Stimulated activated CD8-positive, alpha-beta memory T cell treated with anti-CD3 and anti-CD28 coated beads, Interleukin-7, amount 100 ng/mL, for 24 hours (primary cell): ENCODE measurements at regions not wholly inside any gene's neighbourhood (a gene's known extent, or its start where the extent isn't known, plus 50 kb on each side); places are given as distances from the start of the nearest gene placed in this dataset.
"Not testable (repeated sequence)": the region's sequence is repeated elsewhere in the genome, so short reads cannot be mapped to it uniquely, and the experiment has no call there.

ENCODE experiments used
- DNase-seq: peaks from one replicate; pipeline ENCODE4 v3.0.0-alpha.2; 2020; ENCODE audit warnings: low read depth

DNA sequence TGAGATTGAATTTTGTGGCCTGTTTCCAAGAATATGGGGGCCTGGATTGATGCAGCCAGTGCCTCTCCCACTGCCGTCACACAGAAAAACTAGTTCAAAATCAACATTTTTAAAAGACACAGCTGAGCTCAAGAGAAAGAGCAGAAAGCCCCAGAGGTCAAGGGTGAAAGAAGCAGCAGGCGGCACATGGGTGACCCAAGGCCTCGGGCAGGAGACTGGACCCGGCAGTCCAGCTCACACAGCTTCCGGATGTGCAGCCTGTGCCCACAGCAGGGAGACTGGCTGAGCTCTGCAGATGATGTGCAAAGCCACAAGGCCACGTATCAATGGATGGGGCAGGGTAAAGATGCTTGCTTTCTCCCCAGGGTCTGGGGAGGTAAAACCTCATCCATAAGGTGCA, 50.4 kb upstream of the RNF32 start:
- no peak for DNase-seq

DNA sequence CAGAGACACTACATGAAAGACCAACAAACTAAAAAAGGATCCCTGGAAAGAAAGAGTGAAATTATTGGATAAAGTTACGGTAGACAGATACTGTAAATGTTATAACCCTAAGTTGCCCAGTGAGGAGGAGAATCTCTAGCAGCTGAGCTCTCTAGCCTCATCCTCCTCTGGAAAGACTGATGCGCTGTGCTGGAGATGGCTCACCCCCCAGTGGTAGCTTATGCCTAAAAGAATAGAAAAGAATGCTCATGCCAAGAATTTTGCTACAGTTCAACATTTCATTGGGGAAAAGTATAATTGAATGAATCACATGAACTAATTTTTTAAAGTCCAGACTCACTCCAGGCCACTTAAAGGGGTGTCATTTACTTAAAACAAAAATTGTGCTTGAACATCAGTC, 50.8 kb upstream of the RNF32 start:
- no peak for DNase-seq

DNA sequence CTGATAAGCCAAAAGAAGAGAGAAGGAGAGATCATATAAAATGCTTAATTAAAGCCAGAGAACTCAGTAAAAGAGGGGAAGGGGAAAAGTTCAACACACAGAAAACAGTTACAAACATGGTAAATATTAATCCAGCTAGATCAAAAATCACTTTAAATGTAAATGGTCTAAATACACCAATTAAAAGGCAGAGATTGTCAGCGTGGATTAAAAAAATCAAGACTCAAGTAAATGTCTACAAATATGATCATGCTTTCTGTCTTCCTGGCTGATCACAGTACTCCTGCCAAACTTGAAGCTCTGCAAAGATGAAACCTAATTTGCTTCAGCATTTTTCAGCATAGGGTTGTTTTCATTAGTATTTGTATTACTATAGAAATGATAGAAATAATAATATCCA, 54.6 kb upstream of the RNF32 start:
- no peak for DNase-seq

DNA sequence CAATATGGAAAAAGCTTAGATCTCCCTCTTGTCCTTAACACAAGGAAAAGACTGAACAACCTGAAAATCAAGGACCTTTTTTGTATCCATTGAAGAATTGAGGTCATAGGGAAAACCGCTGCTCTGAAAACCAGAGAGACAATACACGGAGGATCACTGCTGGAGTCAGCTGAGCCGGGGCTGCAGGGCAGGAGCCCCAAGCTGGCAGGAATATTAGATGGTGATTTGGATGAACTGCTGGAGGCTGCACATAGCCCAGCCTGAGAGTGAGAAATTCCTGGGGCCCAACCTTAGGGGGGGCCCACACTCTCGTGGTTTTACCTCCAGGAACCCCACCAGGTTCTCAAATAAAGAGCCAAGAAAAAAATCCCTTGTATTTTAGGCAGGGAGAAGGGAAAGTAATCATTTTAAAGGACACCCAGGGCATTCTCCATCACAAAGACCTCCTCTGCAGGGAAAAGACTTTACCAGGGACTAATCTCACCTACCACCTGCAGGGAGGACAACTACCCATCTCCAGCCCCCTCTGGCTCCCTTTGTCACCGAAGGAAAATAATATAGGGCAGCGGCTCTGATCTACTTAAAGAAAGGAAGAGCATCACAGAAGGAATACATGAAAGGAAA, 55.4 kb upstream of the RNF32 start:
- no peak for DNase-seq

DNA sequence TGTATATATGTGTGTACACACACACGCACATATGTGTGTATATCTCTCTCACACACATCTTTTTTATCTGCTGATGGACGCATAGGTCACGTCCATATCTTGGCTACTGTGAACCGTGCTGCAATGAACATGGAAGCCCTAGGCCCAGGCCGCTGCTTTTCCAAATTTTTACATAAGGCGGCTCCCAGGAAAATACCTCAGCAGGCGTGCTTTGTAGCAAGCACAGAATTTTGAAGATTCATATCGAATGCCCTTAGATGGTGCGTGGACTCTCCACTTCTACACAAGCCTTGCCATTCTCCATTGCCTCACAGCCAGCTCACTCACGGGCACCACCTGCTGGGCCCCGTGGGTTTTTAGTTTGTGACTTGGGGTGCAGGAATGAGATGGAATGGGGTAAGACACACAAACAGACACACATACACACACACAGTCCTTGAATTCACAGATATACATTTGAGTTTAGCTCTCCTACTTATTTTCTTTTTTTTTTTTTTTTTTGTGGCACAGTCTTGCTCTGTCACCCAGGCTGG, 57.9 kb upstream of the RNF32 start:
- DNase-seq: no peak

DNA sequence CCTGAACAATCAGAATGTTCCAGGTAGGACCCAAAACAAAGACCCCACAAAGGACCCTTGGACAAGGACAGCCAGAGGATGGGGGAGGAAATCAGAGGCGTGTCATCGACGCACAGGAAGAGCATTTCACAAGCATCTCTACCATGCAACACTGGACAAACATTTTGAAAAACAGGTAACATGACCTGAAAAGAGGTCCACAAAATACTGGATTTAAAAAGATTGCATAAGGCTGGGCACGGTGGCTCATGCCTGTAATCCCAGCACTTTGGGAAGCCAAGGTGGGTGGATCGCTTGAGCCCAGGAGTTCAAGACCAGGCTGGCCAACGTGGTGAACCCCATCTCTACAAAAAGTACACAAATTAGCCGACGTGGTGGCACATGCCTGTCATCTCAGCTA, 60.5 kb upstream of the RNF32 start:
- no peak for DNase-seq

DNA sequence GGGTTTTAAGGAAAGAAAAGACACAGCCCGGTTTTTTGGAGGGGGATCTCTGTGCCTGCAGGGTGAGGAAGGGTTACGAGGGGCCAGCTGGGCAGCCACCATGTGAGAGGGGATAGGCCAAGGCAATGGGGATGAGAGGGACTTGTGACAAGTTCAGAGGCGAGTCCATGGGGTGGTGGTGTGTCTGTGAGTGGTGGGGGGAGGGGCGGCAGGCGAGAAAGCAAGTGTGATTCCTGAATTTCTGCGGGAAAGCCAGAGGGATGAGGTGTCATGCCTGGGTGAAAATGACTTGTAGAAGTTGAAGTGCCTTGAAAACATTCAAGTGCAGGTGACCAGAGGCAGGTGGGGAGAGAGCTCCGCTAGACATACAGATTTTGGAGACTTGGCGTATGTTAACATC, 61.0 kb upstream of the RNF32 start:
- no peak for DNase-seq

DNA sequence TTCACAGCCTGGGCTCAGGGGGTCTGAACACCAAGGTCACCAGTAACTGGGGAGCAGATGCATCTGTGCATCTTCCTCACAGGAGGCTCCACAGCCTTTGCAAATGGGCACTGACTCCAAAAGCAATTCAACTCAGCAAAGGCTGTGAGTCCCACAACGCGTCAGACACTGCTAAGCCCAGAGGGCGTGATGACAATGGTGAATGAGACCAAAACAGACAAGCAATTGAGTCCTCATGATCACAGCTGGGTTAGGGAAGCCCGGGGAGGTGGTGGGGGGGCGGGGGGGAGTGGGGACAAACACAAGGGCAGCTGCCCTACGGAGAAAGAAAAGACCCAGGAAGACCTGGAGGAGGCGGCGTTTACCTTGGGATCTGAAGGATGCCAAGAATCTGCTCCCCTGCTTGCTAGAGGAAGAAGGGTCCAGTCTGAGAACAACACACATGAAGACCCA, 61.6 kb upstream of the RNF32 start:
- DNase-seq: no peak

DNA sequence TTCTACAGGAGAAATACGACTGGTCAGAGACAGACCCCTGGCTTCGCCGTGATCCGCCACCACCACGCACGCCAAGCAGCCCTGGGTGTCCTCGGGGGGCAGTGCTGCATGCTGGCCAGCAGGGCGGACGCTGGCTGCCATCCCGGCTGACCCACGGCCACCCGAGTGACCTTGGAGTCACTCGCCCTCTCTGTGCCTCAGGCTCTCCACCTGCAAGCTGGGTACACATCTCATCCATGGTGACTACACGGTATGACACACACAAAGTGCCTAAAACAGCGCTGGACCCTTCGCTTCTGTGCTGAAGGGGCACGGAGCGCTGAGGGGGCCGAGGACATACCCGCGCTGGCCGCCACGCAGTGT, 62.0 kb upstream of the RNF32 start:
- no peak for DNase-seq

DNA sequence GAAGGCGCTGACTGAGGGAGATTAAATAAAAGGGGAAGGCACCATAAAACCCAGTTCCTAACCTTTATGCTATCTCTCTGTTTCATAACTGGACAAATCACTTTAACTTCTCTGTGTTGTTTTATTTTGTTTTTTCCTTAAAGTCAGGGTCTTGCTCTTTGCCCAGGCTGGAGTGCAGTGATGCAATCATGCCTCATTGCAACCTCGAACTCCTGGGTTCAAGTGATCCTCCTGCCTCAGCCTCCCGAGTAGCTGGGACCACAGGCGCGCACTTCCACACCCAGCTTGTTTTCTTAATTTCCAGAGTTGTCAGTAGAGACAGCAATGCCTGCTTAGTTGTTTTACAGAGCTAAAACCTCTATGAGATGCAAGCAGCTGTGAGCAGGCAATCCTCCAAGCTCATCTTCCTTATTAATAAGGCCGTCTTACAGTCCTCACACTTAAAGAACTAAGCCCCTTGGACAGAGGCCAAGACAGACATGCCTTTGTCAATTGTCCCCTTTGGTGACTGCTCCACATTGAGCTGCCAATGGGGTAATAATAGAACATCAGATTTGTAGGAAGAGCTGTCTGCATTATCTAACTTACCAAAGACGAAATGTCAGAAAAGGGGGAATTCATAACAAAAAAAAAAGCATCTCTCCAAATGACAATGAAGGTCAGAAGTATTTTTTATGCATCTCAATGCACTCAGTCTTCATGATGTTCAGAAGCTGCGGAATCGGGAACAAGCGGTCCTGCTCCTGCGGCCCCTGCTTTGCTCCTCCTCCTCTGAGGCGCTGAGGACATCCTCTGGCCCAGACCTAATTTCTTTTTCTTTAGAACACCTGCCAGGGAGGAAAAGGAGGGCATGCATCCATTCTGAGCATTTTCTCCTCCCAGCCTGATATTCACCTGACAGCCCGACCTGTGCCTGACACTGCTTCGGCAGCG, 62.7 kb upstream of the RNF32 start:
- no peak for DNase-seq

DNA sequence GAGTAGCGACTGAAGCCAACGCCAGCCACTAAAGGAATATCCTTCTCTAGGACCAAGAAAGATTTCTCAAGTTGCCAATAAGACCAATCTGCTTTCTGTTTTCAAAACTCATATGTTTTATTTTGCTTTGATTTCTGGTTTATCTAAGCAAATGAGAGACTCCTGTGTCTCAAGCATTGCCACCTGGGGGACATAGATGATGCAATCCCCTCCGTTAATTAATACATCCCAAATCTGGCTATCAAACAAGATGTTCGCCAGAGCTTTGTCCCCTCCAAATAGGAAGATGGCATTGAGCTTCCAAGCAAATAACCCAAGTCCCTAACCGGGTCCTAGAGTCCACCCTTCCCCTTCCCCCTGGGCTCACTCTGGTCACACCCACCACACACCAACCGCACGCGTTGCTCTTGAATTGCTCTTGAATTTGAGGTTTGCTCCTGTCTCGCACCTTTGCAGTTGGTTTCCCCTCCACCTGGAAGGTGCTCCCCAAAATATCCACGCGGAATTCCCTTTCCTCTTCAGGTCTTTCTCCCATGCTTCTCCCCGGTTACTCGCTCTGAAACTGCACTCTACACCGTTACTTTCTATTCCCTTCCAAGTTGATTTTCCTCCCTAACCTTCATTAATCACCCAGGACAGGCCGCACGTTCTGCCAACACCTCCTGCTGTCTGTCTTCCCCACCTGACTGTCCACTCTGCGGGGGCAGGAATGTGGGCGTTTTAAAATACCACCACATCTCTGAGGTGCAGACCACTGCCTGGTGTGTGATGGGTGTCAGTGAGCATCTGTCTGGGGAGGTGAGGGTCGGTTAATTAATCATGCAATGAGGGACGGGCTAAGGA, 64.1 kb upstream of the RNF32 start:
- DNase-seq: no peak

DNA sequence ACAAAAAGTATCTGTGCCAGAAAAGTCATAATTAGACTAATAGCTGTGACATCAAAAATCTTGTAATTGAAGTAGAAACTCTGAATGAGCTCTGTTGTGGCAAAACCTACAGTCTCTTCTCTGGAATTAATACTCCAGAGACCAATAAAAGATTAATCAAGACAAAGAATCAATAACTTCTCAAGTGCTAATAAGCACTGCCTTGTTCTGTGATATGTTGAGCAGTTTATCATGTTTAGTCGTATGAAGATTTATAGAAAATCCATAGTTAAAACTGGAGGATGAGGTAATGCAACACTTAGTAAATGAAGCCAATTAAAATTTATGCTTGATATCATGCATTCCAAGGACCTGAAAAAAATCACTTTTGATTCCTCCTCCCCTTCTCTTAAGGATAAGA, 72.3 kb upstream of the RNF32 start:
- no peak for DNase-seq

DNA sequence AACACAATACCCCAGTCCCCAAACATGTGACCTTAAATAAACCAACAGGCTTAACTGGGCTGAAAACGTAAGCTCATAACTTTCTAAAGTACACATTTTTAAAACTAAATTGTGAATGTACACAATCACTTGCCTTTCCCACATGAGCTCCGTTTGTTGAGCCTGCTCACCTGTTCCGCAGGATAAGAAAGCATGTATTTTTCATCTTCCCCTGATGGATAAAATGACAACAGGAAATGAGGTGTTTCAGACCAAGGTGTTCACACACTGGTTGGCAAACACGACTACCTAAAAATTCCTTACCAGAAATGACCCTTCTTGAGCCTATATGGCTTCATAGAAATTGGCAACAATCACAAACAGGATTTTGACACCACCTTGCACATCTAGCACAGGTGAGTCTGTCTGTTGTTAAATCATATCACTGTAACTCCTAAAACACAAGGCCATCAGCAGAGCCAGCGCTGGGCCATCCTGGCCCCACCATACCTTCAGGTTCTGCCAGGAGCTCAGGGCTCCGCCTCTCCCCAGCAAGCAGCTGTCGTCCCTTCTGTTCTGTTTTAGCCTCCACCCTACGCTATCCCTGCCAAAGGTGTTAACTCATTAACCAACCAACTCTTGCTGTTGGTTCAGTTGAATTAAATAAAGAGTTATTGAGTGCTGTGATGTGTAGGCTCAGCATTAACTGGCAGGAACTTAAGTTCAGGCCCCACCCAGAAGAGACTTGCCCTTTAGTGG, 73.6 kb upstream of the RNF32 start:
- DNase-seq: no peak

DNA sequence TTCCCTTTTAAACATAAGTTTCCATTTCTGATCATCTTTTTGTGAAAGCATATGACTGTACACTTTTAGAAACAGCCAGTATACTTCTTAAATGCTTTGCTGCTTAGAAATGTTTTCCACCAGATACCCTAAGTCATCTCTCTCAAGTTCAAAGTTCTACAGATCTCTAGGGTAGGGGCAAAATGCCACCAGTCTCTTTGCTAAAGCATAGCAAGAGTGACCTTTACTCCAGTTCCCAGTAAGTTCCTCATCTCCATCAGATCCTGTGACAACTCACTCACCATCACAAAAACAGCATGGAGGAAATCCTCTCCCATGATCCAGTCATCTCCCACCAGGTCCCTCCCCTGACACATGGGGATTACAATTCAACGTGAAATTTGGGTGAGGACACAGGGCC, 75.6 kb upstream of the RNF32 start:
- DNase-seq: not testable (repeated sequence)

DNA sequence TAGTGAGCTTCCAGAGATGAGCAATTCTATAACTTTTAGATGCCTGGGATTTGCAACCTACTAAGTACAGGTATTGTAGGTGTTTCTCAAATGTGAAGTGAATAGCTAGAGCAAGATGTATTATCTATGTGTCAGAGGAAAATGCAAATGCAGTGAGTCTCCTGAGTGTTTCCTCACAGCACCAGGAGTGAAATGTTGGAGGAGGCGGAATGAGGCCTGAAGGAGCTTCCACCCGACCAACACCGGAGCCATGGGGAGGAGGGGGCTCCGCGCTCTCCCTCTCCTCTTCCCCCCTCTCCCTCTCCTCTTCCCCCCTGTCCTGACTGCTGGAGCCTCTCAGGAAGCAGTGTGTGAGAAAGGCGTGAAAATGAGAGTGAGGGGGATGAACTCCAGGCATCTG, 79.9 kb upstream of the RNF32 start:
- DNase-seq: no peak

DNA sequence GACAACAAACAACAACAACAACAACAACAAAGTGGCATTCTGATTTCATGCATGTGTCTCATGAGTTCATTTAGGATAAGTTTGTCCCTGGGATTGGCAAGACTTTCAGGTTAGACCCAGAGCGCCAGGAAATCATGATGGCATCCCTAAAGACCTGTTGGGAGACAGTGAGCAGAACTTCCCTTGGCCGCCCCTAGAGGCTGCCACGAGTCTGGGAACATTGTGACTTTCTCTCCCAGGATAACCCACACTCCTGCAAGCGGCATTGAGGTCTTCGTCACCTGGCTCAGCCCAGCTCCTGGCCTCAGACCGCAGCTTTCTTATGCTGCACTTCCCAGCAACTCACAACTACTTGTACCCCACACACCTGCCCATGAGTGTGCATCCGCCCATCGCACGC, 80.5 kb upstream of the RNF32 start:
- DNase-seq: no peak

DNA sequence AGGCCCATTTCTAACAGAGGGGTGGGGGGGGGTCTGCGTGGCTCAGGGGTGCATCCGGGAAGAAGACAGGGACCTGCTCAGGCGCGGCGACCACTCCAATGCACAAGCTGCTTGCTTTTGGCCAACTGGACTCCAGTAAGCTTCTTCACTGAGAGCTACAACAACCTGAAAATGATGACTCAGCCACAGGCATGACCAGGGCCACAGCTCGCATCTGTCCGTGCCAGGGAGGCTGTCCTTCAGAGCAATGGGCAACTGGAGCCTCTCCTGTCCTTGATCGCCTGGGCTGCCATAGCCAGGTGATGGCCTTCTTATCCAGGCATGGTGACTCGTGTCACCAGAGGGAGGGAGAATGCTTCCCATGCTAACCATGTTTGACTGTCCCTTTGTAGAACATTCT, 81.6 kb upstream of the RNF32 start:
- DNase-seq: no peak

DNA sequence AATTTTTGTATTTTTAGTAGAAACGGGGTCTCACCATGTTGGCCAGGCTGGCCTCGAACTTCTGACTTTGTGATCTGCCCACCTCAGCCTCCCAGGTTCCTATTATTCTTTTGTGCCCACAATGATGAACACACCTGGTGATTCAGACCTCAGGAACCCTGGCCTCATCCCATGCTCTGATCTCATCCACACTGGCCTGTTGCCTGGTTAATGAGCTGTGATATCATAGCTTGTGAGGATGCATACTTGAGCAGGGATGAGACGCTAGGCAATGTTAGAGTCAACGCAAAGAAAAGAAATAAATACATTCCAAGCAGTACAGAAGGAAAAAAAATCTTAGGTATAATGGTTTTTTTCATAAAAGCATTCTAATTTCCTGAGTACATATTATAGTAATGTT, 82.4 kb upstream of the RNF32 start:
- no peak for DNase-seq

DNA sequence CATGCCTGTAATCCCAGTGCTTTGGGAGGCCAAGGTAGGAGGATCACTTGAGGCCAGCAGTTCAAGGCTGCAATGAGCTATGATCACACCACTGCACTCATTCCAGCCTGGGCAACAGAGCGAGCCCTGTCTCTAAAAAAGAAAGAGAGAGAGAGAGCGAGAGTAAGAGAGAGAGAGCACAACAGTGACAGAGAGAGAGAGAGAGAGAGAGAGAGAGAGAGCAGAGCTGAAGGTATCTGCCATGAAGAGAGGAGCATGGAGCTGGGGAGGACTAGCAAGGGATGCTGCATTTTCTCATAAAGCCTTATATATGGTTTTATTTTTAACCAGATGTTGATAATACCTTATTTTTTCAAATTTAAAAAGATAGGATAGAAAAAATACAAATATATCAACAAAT, 84.5 kb upstream of the RNF32 start:
- no peak for DNase-seq

DNA sequence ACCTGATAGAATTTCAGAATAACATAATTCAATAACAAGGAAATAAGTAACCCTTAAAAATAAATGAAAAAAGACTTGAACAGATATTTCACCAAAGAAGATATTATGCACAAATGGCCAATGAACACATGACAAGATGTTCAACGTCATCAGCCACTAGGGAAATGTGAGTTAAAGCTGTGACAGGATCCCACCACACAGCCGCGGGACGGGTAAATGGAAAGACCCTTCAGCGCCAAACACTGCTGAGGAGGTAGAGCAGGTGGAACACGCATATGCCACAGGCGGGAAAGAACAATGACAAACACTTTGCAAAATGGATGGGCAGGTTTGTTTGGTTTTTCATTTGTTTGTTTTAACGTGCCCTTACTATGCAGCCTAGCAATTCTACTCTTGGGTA, 86.1 kb upstream of the RNF32 start:
- DNase-seq: no peak

DNA sequence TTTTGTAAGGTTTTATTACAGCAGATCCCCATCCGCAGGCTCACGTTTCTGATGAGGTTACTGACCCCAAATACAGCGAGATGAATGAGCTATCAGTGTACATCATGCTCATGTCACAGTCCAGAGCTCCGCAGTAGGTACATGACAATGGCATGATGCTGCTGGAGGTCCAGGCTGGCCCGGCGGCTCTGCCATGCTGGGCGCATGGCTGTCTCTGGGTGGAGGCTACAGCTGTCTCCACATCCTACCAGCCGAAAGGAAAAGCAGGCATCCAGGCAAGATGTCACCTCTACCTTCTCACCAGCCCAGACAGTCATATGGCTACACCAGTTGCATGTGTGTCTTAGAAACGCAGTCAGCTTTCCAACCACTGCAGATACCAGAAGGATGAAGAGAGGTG, 90.9 kb upstream of the RNF32 start:
- DNase-seq: no peak
